ENCODE measurements at regions not wholly inside any gene's neighbourhood (a gene's known extent, or its start where the extent isn't known, plus 50 kb on each side); places are given as distances from the start of the nearest gene placed in this dataset.

GRCh38 chr12:38984388-38984787 lies 79.0 kb upstream of the CPNE8 start:
- Mint-ChIP-seq H3K4me1 (no peaks in the 10 kb centered on the region), H3K27ac (no peak overlapping the region), H3K9me3 (peaks cover 22 to 24% of the 10 kb centered on the region in 2 donors), H3K27me3 (no peaks in the 10 kb centered on the region), H3K4me3 (no peak overlapping the region)
- no peak for ATAC-seq
- no peak for DNase-seq

GRCh38 chr12:38983117-38983571 lies 77.8 kb upstream of the CPNE8 start:
- ATAC-seq (no peak), DNase-seq (no peak)
- Mint-ChIP-seq H3K4me1 (no peaks in the 10 kb centered on the region), H3K27ac (no peak overlapping the region), H3K27me3 (no peaks in the 10 kb centered on the region), H3K9me3 (peaks cover 20 to 22% of the 10 kb centered on the region in 2 donors), H3K4me3 (no peak overlapping the region)

- H3K9me3 Mint-ChIP-seq = peaks cover 0 to 12% of the 10 kb centered on the region in 2 donors
- H3K27me3 Mint-ChIP-seq = no peaks in the 10 kb centered on the region
- no peak overlapping the region for H3K27ac Mint-ChIP-seq
- no peak for DNase-seq
- ATAC-seq = no peak
- H3K4me1 Mint-ChIP-seq = no peaks in the 10 kb centered on the region
- H3K4me3 Mint-ChIP-seq = no peak overlapping the region
These were observed 71.7 kb upstream of the CPNE8 start for GRCh38 chr12:38977132-38977531.

GRCh38 chr12:38969706-38970105 lies 64.3 kb upstream of the CPNE8 start:
- Mint-ChIP-seq H3K9me3 (peaks cover 7 to 12% of the 10 kb centered on the region in 2 donors), H3K27ac (no peak overlapping the region), H3K4me1 (no peaks in the 10 kb centered on the region), H3K27me3 (no peaks in the 10 kb centered on the region), H3K4me3 (no peak overlapping the region)
- no peak for ATAC-seq
- DNase-seq = no peak

- Mint-ChIP-seq H3K4me1 (no peaks in the 10 kb centered on the region), H3K4me3 (no peak overlapping the region), H3K9me3 (peaks cover 5 to 7% of the 10 kb centered on the region in 2 donors), H3K27ac (no peak overlapping the region), H3K27me3 (no peaks in the 10 kb centered on the region)
- ATAC-seq (no peak), DNase-seq (no peak)
These were observed 56.3 kb upstream of the CPNE8 start for GRCh38 chr12:38961683-38962082.

GRCh38 chr12:38961012-38961411 lies 55.6 kb upstream of the CPNE8 start:
- no peaks in the 10 kb centered on the region for H3K27me3 Mint-ChIP-seq
- H3K4me3 Mint-ChIP-seq = no peak overlapping the region
- peaks cover 5 to 7% of the 10 kb centered on the region in 2 donors for H3K9me3 Mint-ChIP-seq
- no peaks in the 10 kb centered on the region for H3K4me1 Mint-ChIP-seq
- ATAC-seq = no peak
- no peak overlapping the region for H3K27ac Mint-ChIP-seq
- DNase-seq = no peak

- ATAC-seq = no peak
- H3K27me3 Mint-ChIP-seq = no peaks in the 10 kb centered on the region
These were observed 50.9 kb upstream of the CPNE8 start for GRCh38 chr12:38956337-38956736.

More at GRCh38 chr12:38956337-38956736, 50.9 kb upstream of the CPNE8 start:
- no peak for DNase-seq
- H3K9me3 Mint-ChIP-seq = no peaks in the 10 kb centered on the region
- no peaks in the 10 kb centered on the region for H3K4me1 Mint-ChIP-seq
- H3K4me3 Mint-ChIP-seq = no peak overlapping the region
- no peak overlapping the region for H3K27ac Mint-ChIP-seq

Data from stimulated activated naive CD8-positive, alpha-beta T cell treated with anti-CD3 and anti-CD28 coated beads, Interleukin-15, amount 100 ng/mL, for 72 hours (primary cell).